PC-9 (cell line): ENCODE measurements at regions not wholly inside any gene's neighbourhood (a gene's known extent, or its start where the extent isn't known, plus 50 kb on each side); places are given as distances from the start of the nearest gene placed in this dataset.

ENCODE experiments used
- BruUV-seq: library from RNA; stranded (reverse); fragments of 400-500 nt; replicated peaks from 2 replicates; lab custom pipeline; 2021; lab: Mats Ljungman, UMichigan
- CTCF ChIA-PET: fragments of 300-600 bp; sonication (Branson Sonifier 250); formaldehyde crosslinking; loops from one replicate; lab custom pipeline; 2022; ENCODE audit warnings: antibody characterized with exemption; lab: Charles Lee
- POLR2A ChIA-PET: fragments of 300-600 bp; sonication (Branson Sonifier 250); formaldehyde crosslinking; loops from one replicate; lab custom pipeline; 2022; ENCODE audit warnings: antibody characterized with exemption; ENCODE audit not compliant: unreplicated experiment; lab: Charles Lee
- DNase-seq, 2 experiments: peaks; one replicate each; pipeline versions ENCODE4 v3.0.0 to v3.0.0-alpha.2; 2015 to 2022; ENCODE audit warnings: mixed read lengths in 1 of 2
- H2AFZ ChIP-seq: fragments of 200-600 bp; sonication (generic); 2 replicates; pipeline ENCODE4 v1.8.1; 2017; ENCODE audit warnings: antibody characterized with exemption
- H3F3A ChIP-seq: fragments of 200-600 bp; sonication (generic); 2 replicates; pipeline ENCODE4 v1.8.1; 2017; ENCODE audit warnings: antibody characterized with exemption, mild to moderate bottlenecking, low read depth; ENCODE audit not compliant: insufficient read depth
- H3K27ac ChIP-seq: fragments of 200-600 bp; sonication (generic); 2 replicates; pipeline ENCODE4 v1.6.1; 2016; ENCODE audit warnings: mixed run types
- H3K27me3 ChIP-seq: fragments of 200-600 bp; sonication (generic); 2 replicates; pipeline ENCODE4 v1.6.1; 2016; ENCODE audit warnings: low read depth, mixed run types; ENCODE audit not compliant: insufficient read depth
- H3K36me3 ChIP-seq: fragments of 200-600 bp; sonication (generic); 2 replicates; pipeline ENCODE4 v1.6.1; 2016; ENCODE audit warnings: low read depth, mixed run types
- H3K4me1 ChIP-seq: fragments of 200-600 bp; sonication (generic); replicated peaks from 2 replicates; pipeline ENCODE4 v1.6.1; 2016; ENCODE audit warnings: mixed run types; ENCODE audit not compliant: insufficient read depth
- H3K4me2 ChIP-seq: fragments of 200-600 bp; sonication (generic); 2 replicates; pipeline ENCODE4 v1.6.1; 2017; ENCODE audit warnings: mixed run types
- H3K4me3 ChIP-seq: fragments of 200-600 bp; sonication (generic); 2 replicates; pipeline ENCODE4 v1.6.1; 2016; ENCODE audit warnings: mixed run types
- H3K79me2 ChIP-seq: fragments of 200-600 bp; sonication (generic); 2 replicates; pipeline ENCODE4 v1.6.1; 2017; ENCODE audit warnings: low read depth, mixed run types
- H3K9me2 ChIP-seq: fragments of 200-600 bp; sonication (generic); 2 replicates; pipeline ENCODE4 v1.8.1; 2017; ENCODE audit warnings: mild to moderate bottlenecking; ENCODE audit not compliant: insufficient read depth
- H3K9me3 ChIP-seq: fragments of 200-600 bp; sonication (generic); 2 replicates; pipeline ENCODE4 v1.8.1; 2016; ENCODE audit warnings: low read depth; ENCODE audit not compliant: insufficient read depth
- H4K20me1 ChIP-seq: fragments of 200-600 bp; sonication (generic); 2 replicates; pipeline ENCODE4 v1.8.1; 2017; ENCODE audit not compliant: insufficient read depth
- CTCF ChIP-seq: fragments of 200-600 bp; sonication (generic); conservative IDR thresholded peaks from 2 replicates; pipeline ENCODE4 v1.6.1; 2017; ENCODE audit warnings: mixed run types, antibody characterized with exemption, mild to moderate bottlenecking, moderate library complexity
- EZH2 ChIP-seq: fragments of 200-600 bp; sonication (generic); IDR thresholded peaks from 2 replicates; pipeline ENCODE4 v1.8.0; 2017; ENCODE audit warnings: antibody characterized with exemption, low read depth
- intact Hi-C: fragments of 100-400 bp; cut with micrococcal nuclease; formaldehyde crosslinking; loops from one replicate; pipeline ENCODE4 v1.10.0; 2022; ENCODE audit not compliant: unreplicated experiment

- no peak for DNase-seq
- H4K20me1 ChIP-seq, result no peaks in the 10 kb centered on the region
- H3K9me3 ChIP-seq, result no peaks in the 10 kb centered on the region
- CTCF ChIA-PET, result no interaction called here
- BruUV-seq, result no TSS peak
- H3K27me3 ChIP-seq, result no peaks in the 10 kb centered on the region
- no peaks in the 10 kb centered on the region for H3K4me1 ChIP-seq
- H3K9me2 ChIP-seq, result no peaks in the 10 kb centered on the region
- POLR2A ChIA-PET, result no interaction called here
- intact Hi-C loops, result loop anchor here (1.0 to 2.0 kb wide), 2 partner anchors 1010 to 1298 kb away; partner anchors contain the start of gene TENT5A
- H2AFZ ChIP-seq, result no peak overlapping the region
- H3K27ac ChIP-seq, result no peak overlapping the region
- no peak overlapping the region for H3K4me2 ChIP-seq
- TF ChIP-seq EZH2 (no peak), CTCF (peak; percentile 56)
- no peaks in the 10 kb centered on the region for H3K36me3 ChIP-seq
- H3K4me3 ChIP-seq, result no peak overlapping the region
- H3K79me2 ChIP-seq, result no peaks in the 10 kb centered on the region
- H3F3A ChIP-seq, result no peaks in the 10 kb centered on the region
These were observed 636.0 kb downstream of the BCKDHB start for GRCh38 chr6:80742481-80742880.

- no TSS peak for BruUV-seq
- no peak overlapping the region for H3K4me3 ChIP-seq
- no peak overlapping the region for H3K27ac ChIP-seq
- intact Hi-C loops, result loop anchor here (10.0 kb wide), 1 partner anchor 399 kb away; no protein-coding TSS in a partner anchor
- H3F3A ChIP-seq, result no peaks in the 10 kb centered on the region
- H2AFZ ChIP-seq, result no peak overlapping the region
- no peaks in the 10 kb centered on the region for H4K20me1 ChIP-seq
- no peak overlapping the region for H3K4me2 ChIP-seq
- H3K27me3 ChIP-seq, result no peaks in the 10 kb centered on the region
- TF ChIP-seq CTCF (no peak), EZH2 (no peak)
- CTCF ChIA-PET, result no interaction called here
- no peaks in the 10 kb centered on the region for H3K9me2 ChIP-seq
- POLR2A ChIA-PET, result no interaction called here
- no peaks in the 10 kb centered on the region for H3K36me3 ChIP-seq
- no peaks in the 10 kb centered on the region for H3K9me3 ChIP-seq
- H3K4me1 ChIP-seq, result no peaks in the 10 kb centered on the region
- H3K79me2 ChIP-seq, result no peaks in the 10 kb centered on the region
- DNase-seq, result no peak
These were observed 627.2 kb downstream of the BCKDHB start for GRCh38 chr6:80733641-80734040.

- no peak for DNase-seq
- CTCF ChIA-PET, result no interaction called here
- Histone ChIP-seq H3K4me2 (no peak overlapping the region), H3K9me2 (no peaks in the 10 kb centered on the region), H3K27ac (no peak overlapping the region), H3K4me3 (no peak overlapping the region), H2AFZ (no peak overlapping the region), H3F3A (no peaks in the 10 kb centered on the region), H3K79me2 (no peaks in the 10 kb centered on the region), H3K36me3 (no peaks in the 10 kb centered on the region), H3K4me1 (no peaks in the 10 kb centered on the region), H3K9me3 (no peaks in the 10 kb centered on the region), H4K20me1 (no peaks in the 10 kb centered on the region), H3K27me3 (no peaks in the 10 kb centered on the region)
- intact Hi-C loops, result no loop called here
- BruUV-seq, result no TSS peak
- no peak for TF ChIP-seq EZH2
- no peak for TF ChIP-seq CTCF
- POLR2A ChIA-PET, result interaction anchor here (0.7 kb wide), 1 partner anchor 253 kb away, joined by 7 read pairs; no protein-coding TSS in a partner anchor
These were observed 622.4 kb downstream of the BCKDHB start for GRCh38 chr6:80728830-80729229.
